HUES64 (cell line): ENCODE measurements at regions not wholly inside any gene's neighbourhood (a gene's known extent, or its start where the extent isn't known, plus 50 kb on each side); places are given as distances from the start of the nearest gene placed in this dataset.

Experiments
- H3K27ac ChIP-seq: 2 replicates; pipeline ENCODE4 v1.7.0; 2013; ENCODE audit warnings: low read depth, low read length, inconsistent platforms
- H3K27me3 ChIP-seq: 2 replicates; pipeline ENCODE4 v1.6.1; 2013; ENCODE audit warnings: mild to moderate bottlenecking, low read length; ENCODE audit not compliant: insufficient read depth
- H3K36me3 ChIP-seq: 2 replicates; pipeline ENCODE4 v1.6.1; 2013; ENCODE audit warnings: mild to moderate bottlenecking, low read length; ENCODE audit not compliant: insufficient read depth
- H3K4me1 ChIP-seq: 2 replicates; pipeline ENCODE4 v1.6.1; 2013; ENCODE audit warnings: mild to moderate bottlenecking, low read length, moderate library complexity; ENCODE audit not compliant: insufficient read depth
- H3K4me3 ChIP-seq: 2 replicates; pipeline ENCODE4 v1.5.1; 2013; ENCODE audit warnings: mild to moderate bottlenecking, low read length, moderate library complexity
- H3K9ac ChIP-seq: 2 replicates; pipeline ENCODE4 v1.6.1; 2013; ENCODE audit warnings: mild to moderate bottlenecking, low read depth, low read length
- H3K9me3 ChIP-seq: 2 replicates; pipeline ENCODE4 v1.6.1; 2013; ENCODE audit warnings: low read depth, low read length; ENCODE audit not compliant: insufficient read depth
- WGBS: fragments of 150-250, 120-280 bp; methylation state at CpG from one replicate; pipeline ENCODE4 v1.1.7; 2013; ENCODE audit warnings: missing lambda C conversion rate; 5-methylcytosine and 5-hydroxymethylcytosine counted together

GRCh38 chr20:12925210-12925755, 83.5 kb upstream of the SPTLC3 start:
- Histone ChIP-seq H3K27me3 (no peaks in the 10 kb centered on the region), H3K36me3 (no peaks in the 10 kb centered on the region), H3K9ac (no peak overlapping the region), H3K27ac (no peak overlapping the region), H3K4me1 (peaks cover 12% of the 10 kb centered on the region; the same call in 1 of the 2 replicates), H3K9me3 (no peaks in the 10 kb centered on the region), H3K4me3 (no peak overlapping the region)
- WGBS, result 41% methylated on average over 6 of the region's 7 CpGs

DNA sequence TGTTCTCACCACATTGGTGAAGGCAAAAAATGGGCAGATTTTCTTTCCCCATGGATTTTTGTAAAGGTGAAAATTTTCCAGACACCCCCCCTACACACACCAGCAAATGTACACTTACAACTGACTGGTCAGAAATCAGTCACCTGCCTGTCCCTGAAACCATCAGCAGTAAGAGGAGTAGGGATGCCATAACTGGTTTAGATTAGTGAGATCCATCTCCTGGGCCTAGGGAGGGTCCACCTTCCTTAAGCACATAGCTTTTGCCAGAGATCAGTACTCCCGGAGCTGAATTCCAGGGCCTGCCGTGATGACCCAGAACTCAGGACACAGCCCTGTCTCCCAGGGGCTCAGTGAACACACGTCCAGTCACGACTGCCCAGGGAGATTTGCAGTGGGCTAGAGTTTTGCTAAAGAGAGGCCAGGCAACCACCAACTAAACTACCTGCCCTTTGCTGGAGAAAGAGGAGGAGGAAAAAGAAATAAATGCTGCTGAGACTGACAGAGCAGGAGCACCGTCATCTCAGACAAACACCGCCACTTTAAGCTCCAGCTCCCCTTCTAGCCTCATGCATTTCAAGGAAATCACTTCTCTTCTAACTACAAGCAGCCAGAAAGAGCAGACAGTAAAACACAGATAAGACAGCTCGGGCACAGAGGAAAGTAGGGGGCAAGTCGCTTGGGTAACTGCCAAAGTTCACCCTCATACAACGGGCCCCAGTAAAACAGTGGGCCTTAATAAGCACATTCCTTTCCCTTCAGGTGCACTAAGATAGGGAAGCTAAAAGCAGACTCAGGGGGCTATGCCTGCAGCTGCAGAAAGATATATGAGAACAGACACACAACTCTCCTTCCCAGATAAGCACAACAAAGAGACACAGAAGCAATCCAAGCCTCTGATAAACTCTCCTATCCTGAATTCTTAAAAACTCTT, 82.6 kb upstream of the SPTLC3 start:
- WGBS, result 67% methylated on average over 9 of the region's 9 CpGs
- no peak overlapping the region for H3K9ac ChIP-seq
- no peaks in the 10 kb centered on the region for H3K9me3 ChIP-seq
- H3K4me1 ChIP-seq, result peaks cover 12% of the 10 kb centered on the region; the same call in 1 of the 2 replicates
- no peaks in the 10 kb centered on the region for H3K36me3 ChIP-seq
- H3K27ac ChIP-seq, result no peak overlapping the region
- H3K4me3 ChIP-seq, result no peak overlapping the region
- no peaks in the 10 kb centered on the region for H3K27me3 ChIP-seq

- no peaks in the 10 kb centered on the region for H3K9me3 ChIP-seq
- no peaks in the 10 kb centered on the region for H3K36me3 ChIP-seq
- no peaks in the 10 kb centered on the region for H3K27me3 ChIP-seq
- WGBS, result 89% methylated on average over 5 of the region's 5 CpGs
- H3K9ac ChIP-seq, result no peak overlapping the region
- H3K4me3 ChIP-seq, result no peak overlapping the region
- no peak overlapping the region for H3K27ac ChIP-seq
- H3K4me1 ChIP-seq, result peaks cover 12% of the 10 kb centered on the region; the same call in 1 of the 2 replicates
These were observed 81.3 kb upstream of the SPTLC3 start for GRCh38 chr20:12927489-12927888.

DNA sequence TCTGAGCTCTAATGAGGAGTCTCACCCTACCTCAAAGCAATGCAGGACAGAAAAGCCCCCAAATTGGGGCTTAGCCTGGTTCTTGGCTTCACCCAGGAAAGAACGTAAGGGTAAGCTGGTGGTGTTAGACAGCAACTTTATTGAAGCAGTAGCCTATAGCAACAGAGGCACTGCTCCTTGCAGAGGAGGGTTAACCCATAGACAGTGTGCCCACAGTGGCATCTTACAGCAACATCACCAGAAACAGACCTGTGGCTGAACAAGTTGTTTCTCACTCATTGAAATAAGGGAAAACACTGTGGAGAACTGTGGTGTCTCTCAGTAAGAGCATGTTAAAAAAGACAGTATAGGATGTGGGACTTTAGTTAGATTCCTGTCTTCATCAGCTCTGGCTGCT, 80.4 kb upstream of the SPTLC3 start:
- Histone ChIP-seq H3K27ac (no peak overlapping the region), H3K36me3 (no peaks in the 10 kb centered on the region), H3K4me3 (no peak overlapping the region), H3K4me1 (peaks cover 12% of the 10 kb centered on the region; the same call in 1 of the 2 replicates), H3K27me3 (no peaks in the 10 kb centered on the region), H3K9me3 (no peaks in the 10 kb centered on the region), H3K9ac (no peak overlapping the region)
- 96% methylated on average over 1 of the region's 1 CpG for WGBS

- Histone ChIP-seq H3K27me3 (no peaks in the 10 kb centered on the region), H3K9me3 (no peaks in the 10 kb centered on the region), H3K4me3 (no peak overlapping the region), H3K4me1 (peaks cover 10% of the 10 kb centered on the region; the same call in 1 of the 2 replicates), H3K9ac (no peak overlapping the region), H3K27ac (no peak overlapping the region), H3K36me3 (no peaks in the 10 kb centered on the region)
- WGBS, result 98% methylated on average over 4 of the region's 4 CpGs
These were observed 79.9 kb upstream of the SPTLC3 start for GRCh38 chr20:12928755-12929401.

DNA sequence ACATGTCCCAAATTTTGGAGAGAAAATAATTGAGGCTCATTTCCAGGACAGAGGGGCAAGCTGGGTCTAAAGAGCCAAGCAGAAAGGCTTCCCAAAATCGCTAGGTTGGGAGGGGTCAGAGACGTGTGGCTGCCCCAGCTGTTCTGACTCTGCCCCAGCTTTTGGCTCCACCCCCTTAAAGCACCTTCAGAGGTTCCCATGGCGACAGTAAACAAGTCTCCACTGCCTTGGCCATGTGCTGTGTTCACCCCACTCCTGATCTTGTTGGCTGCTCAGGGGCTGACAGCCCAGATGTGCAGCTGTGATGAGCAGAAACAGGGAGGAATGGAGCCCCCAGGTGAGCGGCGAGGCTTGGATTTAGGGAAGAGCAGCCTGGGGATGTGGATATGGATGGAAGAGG, 72.8 kb upstream of the SPTLC3 start:
- no peak overlapping the region for H3K4me3 ChIP-seq
- no peaks in the 10 kb centered on the region for H3K9me3 ChIP-seq
- no peaks in the 10 kb centered on the region for H3K27me3 ChIP-seq
- no peaks in the 10 kb centered on the region for H3K36me3 ChIP-seq
- 87% methylated on average over 5 of the region's 5 CpGs for WGBS
- H3K27ac ChIP-seq, result no peak overlapping the region
- no peak overlapping the region for H3K9ac ChIP-seq
- H3K4me1 ChIP-seq, result no peaks in the 10 kb centered on the region

- H3K36me3 ChIP-seq, result no peaks in the 10 kb centered on the region
- H3K4me3 ChIP-seq, result no peak overlapping the region
- H3K27me3 ChIP-seq, result no peaks in the 10 kb centered on the region
- no peaks in the 10 kb centered on the region for H3K4me1 ChIP-seq
- no peaks in the 10 kb centered on the region for H3K9me3 ChIP-seq
- WGBS, result 94% methylated on average over 6 of the region's 6 CpGs
- H3K27ac ChIP-seq, result no peak overlapping the region
- H3K9ac ChIP-seq, result no peak overlapping the region
These were observed 72.2 kb upstream of the SPTLC3 start for GRCh38 chr20:12936524-12936923.

DNA sequence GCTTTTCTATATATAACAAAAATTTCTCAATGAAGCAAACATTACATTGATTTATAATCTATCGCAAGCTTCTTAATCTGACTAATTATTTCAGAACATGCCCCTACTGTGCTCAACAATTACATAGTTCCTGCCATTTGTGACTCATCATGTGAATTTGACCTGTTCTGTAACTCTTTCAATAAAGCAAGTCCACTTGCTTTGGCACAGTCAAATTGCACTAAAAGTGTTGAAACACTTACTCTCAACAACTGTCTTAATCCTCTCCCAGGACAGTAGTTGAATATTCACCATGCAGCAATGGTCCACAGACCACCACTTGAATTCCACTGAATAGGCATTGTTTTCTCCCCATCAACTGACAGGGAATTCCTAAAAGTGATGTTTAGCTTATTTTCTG, 67.7 kb upstream of the SPTLC3 start:
- Histone ChIP-seq H3K4me3 (no peak overlapping the region), H3K4me1 (no peaks in the 10 kb centered on the region), H3K36me3 (no peaks in the 10 kb centered on the region), H3K9ac (no peak overlapping the region), H3K27me3 (no peaks in the 10 kb centered on the region), H3K9me3 (no peaks in the 10 kb centered on the region), H3K27ac (no peak overlapping the region)
- 97% methylated on average over 1 of the region's 1 CpG for WGBS

DNA sequence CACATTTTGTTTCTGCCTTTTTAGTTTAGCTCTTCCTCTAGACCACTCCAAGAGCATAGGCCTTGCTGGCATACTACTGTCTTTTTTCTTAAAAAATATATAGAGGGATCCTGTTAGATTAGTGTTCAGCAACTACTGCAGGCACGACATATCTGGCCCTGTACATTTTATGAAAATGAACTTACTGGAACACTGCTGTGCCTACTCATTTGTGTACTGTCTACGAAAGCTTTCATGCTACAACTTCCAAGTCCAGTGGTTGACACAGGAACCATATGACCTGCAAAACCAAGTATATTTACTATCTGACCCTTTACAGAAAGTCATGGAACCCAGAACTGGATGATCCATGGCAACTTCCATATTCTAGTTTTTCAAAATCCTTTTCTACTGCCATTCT, 66.6 kb upstream of the SPTLC3 start:
- no peak overlapping the region for H3K27ac ChIP-seq
- H3K36me3 ChIP-seq, result no peaks in the 10 kb centered on the region
- H3K9me3 ChIP-seq, result no peaks in the 10 kb centered on the region
- WGBS, result 69% methylated on average over 2 of the region's 2 CpGs
- H3K9ac ChIP-seq, result no peak overlapping the region
- H3K4me1 ChIP-seq, result no peaks in the 10 kb centered on the region
- no peak overlapping the region for H3K4me3 ChIP-seq
- H3K27me3 ChIP-seq, result no peaks in the 10 kb centered on the region

DNA sequence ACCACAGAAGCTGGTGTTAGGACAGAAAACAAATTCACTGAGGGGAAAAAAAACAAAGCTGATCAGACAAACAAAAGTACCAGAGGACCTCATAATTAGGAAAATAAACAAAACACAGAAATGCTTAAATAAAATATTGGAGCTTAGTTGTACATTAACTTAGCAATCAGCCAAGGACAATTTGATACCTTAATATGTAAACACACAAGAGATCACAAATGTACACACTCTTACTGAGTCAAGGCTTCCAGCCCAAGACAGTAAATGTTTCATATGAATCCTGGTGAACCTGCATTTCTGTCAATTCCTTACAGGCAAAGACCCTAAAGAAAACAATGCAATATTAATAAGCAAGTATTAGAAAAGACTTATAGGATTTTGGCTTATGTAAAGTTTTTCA, 62.0 kb upstream of the SPTLC3 start:
- Histone ChIP-seq H3K4me3 (no peak overlapping the region), H3K4me1 (no peaks in the 10 kb centered on the region), H3K27me3 (no peaks in the 10 kb centered on the region), H3K36me3 (no peaks in the 10 kb centered on the region), H3K27ac (no peak overlapping the region), H3K9ac (no peak overlapping the region), H3K9me3 (no peaks in the 10 kb centered on the region)

GRCh38 chr20:12947691-12948090, 61.1 kb upstream of the SPTLC3 start:
- no peak overlapping the region for H3K9ac ChIP-seq
- H3K36me3 ChIP-seq, result no peaks in the 10 kb centered on the region
- no peaks in the 10 kb centered on the region for H3K9me3 ChIP-seq
- H3K4me1 ChIP-seq, result no peaks in the 10 kb centered on the region
- WGBS, result 90% methylated on average over 3 of the region's 3 CpGs
- no peaks in the 10 kb centered on the region for H3K27me3 ChIP-seq
- no peak overlapping the region for H3K4me3 ChIP-seq
- H3K27ac ChIP-seq, result no peak overlapping the region
